ENCODE measurements at regions not wholly inside any gene's neighbourhood (a gene's known extent, or its start where the extent isn't known, plus 50 kb on each side); places are given as distances from the start of the nearest gene placed in this dataset.

DNA sequence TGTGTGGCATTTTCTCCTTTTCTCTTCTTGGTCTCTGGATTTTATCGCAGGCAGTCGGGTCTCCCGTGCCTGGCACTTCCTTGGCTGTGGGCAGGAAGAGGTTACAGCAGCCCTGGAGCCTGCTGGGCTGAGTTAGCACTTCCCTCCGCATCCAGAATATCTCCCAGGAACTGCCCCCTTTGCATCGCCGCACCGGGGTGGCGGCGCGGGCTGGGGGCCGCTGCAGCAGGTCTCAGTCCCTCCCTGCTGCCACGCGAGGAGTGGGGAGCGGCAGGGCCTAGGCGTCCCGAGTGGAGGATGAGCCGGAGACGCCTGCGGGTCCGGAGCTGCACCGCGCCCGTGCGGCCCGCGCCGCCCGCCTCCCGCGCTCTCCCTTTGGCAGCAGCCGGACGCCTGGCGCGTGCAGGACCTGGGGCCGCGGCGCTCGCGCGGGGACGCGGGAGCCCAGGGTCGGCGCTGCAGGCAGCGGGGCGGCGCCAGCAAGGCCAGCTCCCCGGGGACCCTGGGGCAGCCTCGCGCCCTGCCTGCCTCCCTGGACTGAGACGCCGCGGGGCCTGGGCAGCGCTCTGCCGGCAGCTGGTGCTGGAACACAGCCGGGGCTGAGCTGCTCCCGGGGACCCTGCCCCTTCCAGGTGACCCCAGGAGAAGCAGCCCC lies 192.8 kb downstream of the PRDM2 start:
- H3K27me3 Mint-ChIP-seq = peaks cover 33 to 43% of the 10 kb centered on the region in 2 donors
- ChIA-PET POLR2A (ENCODE audit: partially characterized antibody) (no interaction called here), CTCF (ENCODE audit: partially characterized antibody) (no interaction called here)
- peaks cover 0 to 3% of the 10 kb centered on the region in 2 donors for H3K36me3 Mint-ChIP-seq
- H3K4me1 Mint-ChIP-seq = peaks cover 0 to 6% (median 2%) of the 10 kb centered on the region in 4 donors
- H3K27ac Mint-ChIP-seq = no peak overlapping the region
- peaks cover 15% of the 10 kb centered on the region for H3K27me3 ChIP-seq (ENCODE audit: insufficient read depth, low read length)
- peak overlapping the region in 2 of 8 donors; percentile 6 to 9 for H3K4me3 Mint-ChIP-seq
- no peaks in the 10 kb centered on the region for H3K36me3 ChIP-seq (ENCODE audit: insufficient read depth, low read length)
- H3K4me1 ChIP-seq (ENCODE audit: insufficient read depth, low read length) = no peaks in the 10 kb centered on the region
- peaks cover 0 to 12% (median 6%) of the 10 kb centered on the region in 8 donors for H3K9me3 Mint-ChIP-seq
- no peak overlapping the region for H3K4me3 ChIP-seq (ENCODE audit: low read length in 2 of 2)
- DNase-seq = no peak
- intact Hi-C loops (cut with micrococcal nuclease) = no loop called here
- H3K27ac ChIP-seq (ENCODE audit: low read depth, low read length) = no peak overlapping the region
- no peaks in the 10 kb centered on the region for H3K9me3 ChIP-seq (ENCODE audit: control insufficient read depth in 1 of 2, low read length in 2 of 2)

DNA sequence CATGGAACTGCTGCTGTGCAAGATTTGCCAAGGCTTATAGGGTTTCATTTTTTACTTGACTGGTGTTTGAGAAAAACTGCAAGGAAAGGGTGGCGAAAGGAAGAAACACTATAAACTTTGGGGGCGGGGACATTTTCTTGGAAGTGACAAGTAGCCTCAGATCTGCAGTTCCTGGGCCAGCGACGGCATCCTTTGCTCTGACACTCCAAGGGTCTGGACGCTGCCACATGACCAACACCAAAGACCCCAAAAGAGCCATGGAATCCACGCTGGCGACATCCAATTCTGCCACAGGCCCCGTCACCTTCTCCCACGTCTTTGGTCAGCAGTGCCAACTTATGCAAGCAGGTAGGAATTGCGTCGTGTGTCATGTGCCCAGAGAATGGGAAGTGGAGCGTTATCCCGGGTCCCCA lies 193.4 kb downstream of the PRDM2 start:
- peaks cover 0 to 12% (median 6%) of the 10 kb centered on the region in 8 donors for H3K9me3 Mint-ChIP-seq
- no peak overlapping the region for H3K27ac Mint-ChIP-seq
- H3K36me3 ChIP-seq (ENCODE audit: insufficient read depth, low read length) = no peaks in the 10 kb centered on the region
- intact Hi-C loops (cut with micrococcal nuclease) = no loop called here
- H3K27ac ChIP-seq (ENCODE audit: low read depth, low read length) = no peak overlapping the region
- peaks cover 0 to 6% (median 2%) of the 10 kb centered on the region in 4 donors for H3K4me1 Mint-ChIP-seq
- CTCF ChIA-PET (ENCODE audit: partially characterized antibody) = no interaction called here
- peaks cover 0 to 3% of the 10 kb centered on the region in 2 donors for H3K36me3 Mint-ChIP-seq
- no peak for DNase-seq
- peaks cover 35 to 43% of the 10 kb centered on the region in 2 donors for H3K27me3 Mint-ChIP-seq
- peaks cover 15% of the 10 kb centered on the region for H3K27me3 ChIP-seq (ENCODE audit: insufficient read depth, low read length)
- no peak overlapping the region for H3K4me3 ChIP-seq (ENCODE audit: low read length in 2 of 2)
- POLR2A ChIA-PET (ENCODE audit: partially characterized antibody) = no interaction called here
- no peaks in the 10 kb centered on the region for H3K4me1 ChIP-seq (ENCODE audit: insufficient read depth, low read length)
- H3K9me3 ChIP-seq (ENCODE audit: control insufficient read depth in 1 of 2, low read length in 2 of 2) = no peaks in the 10 kb centered on the region
- H3K4me3 Mint-ChIP-seq = peak overlapping the region in 1 of 8 donors; percentile 32

DNA sequence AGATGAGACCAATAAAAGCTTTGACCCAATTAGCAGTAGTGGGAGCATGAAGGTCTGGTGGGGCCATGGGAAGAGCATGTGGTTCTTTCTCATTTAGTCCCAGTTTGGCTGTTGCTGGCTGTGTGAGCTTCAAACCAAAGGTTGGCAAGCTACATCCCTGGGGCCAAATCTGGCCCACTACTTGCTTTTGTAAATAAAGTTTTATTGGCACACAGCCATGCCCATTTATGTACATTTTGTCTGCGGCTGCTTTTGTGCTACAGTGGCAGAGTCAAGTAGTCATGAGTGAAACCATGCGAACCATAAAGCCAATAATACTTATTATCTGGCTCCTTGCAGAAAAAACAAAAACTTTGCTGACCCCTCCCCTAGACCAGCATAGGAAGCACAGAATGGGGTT lies 196.9 kb downstream of the PRDM2 start:
- H3K27ac ChIP-seq (ENCODE audit: low read depth, low read length) = no peak overlapping the region
- no peak overlapping the region for H3K27ac Mint-ChIP-seq
- ChIA-PET CTCF (ENCODE audit: partially characterized antibody) (no interaction called here), POLR2A (ENCODE audit: partially characterized antibody) (no interaction called here)
- H3K4me1 Mint-ChIP-seq = peaks cover 0 to 6% (median 2%) of the 10 kb centered on the region in 4 donors
- no peaks in the 10 kb centered on the region for H3K9me3 Mint-ChIP-seq
- no peaks in the 10 kb centered on the region for H3K36me3 ChIP-seq (ENCODE audit: insufficient read depth, low read length)
- DNase-seq = no peak
- peaks cover 31 to 33% of the 10 kb centered on the region in 2 donors for H3K27me3 Mint-ChIP-seq
- intact Hi-C loops (cut with micrococcal nuclease) = no loop called here
- H3K4me1 ChIP-seq (ENCODE audit: insufficient read depth, low read length) = no peaks in the 10 kb centered on the region
- no peaks in the 10 kb centered on the region for H3K9me3 ChIP-seq (ENCODE audit: control insufficient read depth in 1 of 2, low read length in 2 of 2)
- H3K4me3 Mint-ChIP-seq = no peak overlapping the region
- H3K4me3 ChIP-seq (ENCODE audit: low read length in 2 of 2) = no peak overlapping the region
- H3K36me3 Mint-ChIP-seq = no peaks in the 10 kb centered on the region
- H3K27me3 ChIP-seq (ENCODE audit: insufficient read depth, low read length) = peaks cover 3% of the 10 kb centered on the region

DNA sequence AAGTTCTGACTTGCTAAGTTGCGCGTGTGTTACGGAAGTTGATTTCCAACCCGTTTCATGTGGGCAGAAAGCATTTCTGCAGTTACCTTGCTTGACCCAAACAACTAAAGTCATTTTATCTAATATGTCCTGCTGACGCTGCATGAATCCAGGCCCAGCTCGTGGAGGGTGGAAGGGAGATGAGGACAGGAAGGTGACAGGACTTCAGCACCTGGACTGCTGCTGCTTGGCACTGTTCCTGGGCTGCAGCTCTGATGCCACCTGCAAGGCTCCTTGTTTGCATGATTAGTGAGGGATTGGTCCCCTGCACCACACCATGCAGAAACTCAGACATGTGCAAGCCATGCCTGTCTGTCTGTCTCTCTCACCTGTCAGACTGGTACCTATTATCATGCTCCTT lies 198.4 kb downstream of the PRDM2 start:
- H3K36me3 Mint-ChIP-seq = no peaks in the 10 kb centered on the region
- peaks cover 0 to under 1% (median 0%) of the 10 kb centered on the region in 8 donors for H3K9me3 Mint-ChIP-seq
- no peak overlapping the region for H3K27ac Mint-ChIP-seq
- H3K4me3 ChIP-seq (ENCODE audit: low read length in 2 of 2) = no peak overlapping the region
- H3K27ac ChIP-seq (ENCODE audit: low read depth, low read length) = no peak overlapping the region
- H3K4me1 ChIP-seq (ENCODE audit: insufficient read depth, low read length) = no peaks in the 10 kb centered on the region
- ChIA-PET POLR2A (ENCODE audit: partially characterized antibody) (no interaction called here), CTCF (ENCODE audit: partially characterized antibody) (no interaction called here)
- DNase-seq = no peak
- intact Hi-C loops (cut with micrococcal nuclease) = no loop called here
- no peaks in the 10 kb centered on the region for H3K27me3 ChIP-seq (ENCODE audit: insufficient read depth, low read length)
- H3K4me3 Mint-ChIP-seq = no peak overlapping the region
- H3K27me3 Mint-ChIP-seq = peaks cover 24% of the 10 kb centered on the region in 2 donors
- no peaks in the 10 kb centered on the region for H3K36me3 ChIP-seq (ENCODE audit: insufficient read depth, low read length)
- no peaks in the 10 kb centered on the region for H3K9me3 ChIP-seq (ENCODE audit: control insufficient read depth in 1 of 2, low read length in 2 of 2)
- H3K4me1 Mint-ChIP-seq = peaks cover 0 to 1% (median 0%) of the 10 kb centered on the region in 4 donors

DNA sequence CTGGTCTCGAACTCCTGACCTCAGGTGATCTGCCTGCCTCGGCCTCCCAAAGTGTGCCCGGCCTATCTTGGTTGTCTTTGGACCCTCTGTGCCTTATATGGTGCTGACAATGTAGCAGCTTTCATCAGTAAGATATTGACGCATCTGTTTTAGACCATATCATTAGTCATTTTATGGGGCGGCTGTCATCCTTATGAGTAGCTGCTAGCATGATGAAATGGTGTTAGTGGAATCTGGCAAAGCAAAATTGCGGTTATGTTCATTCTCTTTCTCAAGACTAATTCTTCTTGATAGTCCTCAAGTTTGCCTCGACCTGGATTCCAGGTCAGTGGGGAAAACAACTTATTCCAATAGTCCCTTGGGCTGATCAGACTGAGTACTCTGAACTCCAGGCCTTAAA lies 199.9 kb downstream of the PRDM2 start:
- CTCF ChIA-PET (ENCODE audit: partially characterized antibody) = no interaction called here
- peaks cover 13 to 15% of the 10 kb centered on the region in 2 donors for H3K27me3 Mint-ChIP-seq

DNA sequence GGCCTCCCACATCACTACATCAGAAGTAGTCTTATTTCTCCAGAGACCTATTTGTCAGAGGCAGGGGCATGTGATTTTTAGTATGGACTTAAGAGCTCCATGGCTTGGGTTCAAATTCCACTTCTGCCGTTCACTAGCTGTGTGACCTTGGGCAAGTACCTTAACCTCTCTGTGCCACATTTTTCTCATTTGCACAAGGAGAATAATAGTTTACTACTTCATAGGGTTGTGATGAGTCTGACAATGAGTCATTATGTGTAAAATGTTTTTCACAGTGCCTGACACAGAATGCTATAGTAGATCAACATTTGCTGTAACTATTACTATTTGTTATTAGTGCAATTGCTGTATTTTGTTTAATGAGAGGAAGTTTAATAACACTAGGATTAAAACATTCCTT lies 200.6 kb downstream of the PRDM2 start:
- Histone ChIP-seq H3K36me3 (ENCODE audit: insufficient read depth, low read length) (no peaks in the 10 kb centered on the region), H3K27me3 (ENCODE audit: insufficient read depth, low read length) (no peaks in the 10 kb centered on the region), H3K4me1 (ENCODE audit: insufficient read depth, low read length) (no peaks in the 10 kb centered on the region), H3K4me3 (ENCODE audit: low read length in 2 of 2) (no peak overlapping the region), H3K27ac (ENCODE audit: low read depth, low read length) (no peak overlapping the region), H3K9me3 (ENCODE audit: control insufficient read depth in 1 of 2, low read length in 2 of 2) (no peaks in the 10 kb centered on the region)
- Mint-ChIP-seq H3K4me1 (no peaks in the 10 kb centered on the region), H3K36me3 (no peaks in the 10 kb centered on the region), H3K9me3 (peaks cover 0 to 7% (median under 1%) of the 10 kb centered on the region in 8 donors), H3K27me3 (peaks cover 9 to 10% of the 10 kb centered on the region in 2 donors), H3K27ac (no peak overlapping the region), H3K4me3 (no peak overlapping the region)
- intact Hi-C loops (cut with micrococcal nuclease) = no loop called here
- DNase-seq = no peak
- POLR2A ChIA-PET (ENCODE audit: partially characterized antibody) = no interaction called here
- CTCF ChIA-PET (ENCODE audit: partially characterized antibody) = no interaction called here

More for the DNA sequence above, 199.9 kb downstream of the PRDM2 start:
- DNase-seq = no peak
- Mint-ChIP-seq H3K9me3 (peaks cover 0 to 6% (median 0%) of the 10 kb centered on the region in 8 donors), H3K4me3 (no peak overlapping the region), H3K36me3 (no peaks in the 10 kb centered on the region), H3K4me1 (no peaks in the 10 kb centered on the region), H3K27ac (no peak overlapping the region)
- Histone ChIP-seq H3K27me3 (ENCODE audit: insufficient read depth, low read length) (no peaks in the 10 kb centered on the region), H3K4me3 (ENCODE audit: low read length in 2 of 2) (no peak overlapping the region), H3K9me3 (ENCODE audit: control insufficient read depth in 1 of 2, low read length in 2 of 2) (no peaks in the 10 kb centered on the region), H3K27ac (ENCODE audit: low read depth, low read length) (no peak overlapping the region), H3K4me1 (ENCODE audit: insufficient read depth, low read length) (no peaks in the 10 kb centered on the region), H3K36me3 (ENCODE audit: insufficient read depth, low read length) (no peaks in the 10 kb centered on the region)
- POLR2A ChIA-PET (ENCODE audit: partially characterized antibody) = no interaction called here
- intact Hi-C loops (cut with micrococcal nuclease) = no loop called here

DNA sequence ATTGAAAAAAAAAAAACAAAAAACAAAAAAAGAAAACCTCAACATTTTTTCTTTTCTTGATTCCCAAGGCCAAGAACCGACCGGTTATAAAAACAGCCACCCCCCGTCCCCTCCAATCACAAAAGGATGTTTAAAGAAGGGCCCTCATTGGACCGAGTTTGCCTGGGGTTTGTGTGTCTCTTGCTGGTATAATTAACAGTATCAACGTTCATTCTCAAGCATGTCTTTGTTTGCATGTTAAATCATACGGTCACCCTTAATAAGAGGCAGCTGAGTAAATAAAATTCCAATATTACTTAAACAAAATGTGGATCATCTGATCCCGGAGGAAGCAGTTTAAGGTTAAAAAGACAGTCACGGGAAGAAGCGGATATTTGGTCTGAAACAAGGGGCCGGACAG lies 201.1 kb downstream of the PRDM2 start:
- H3K9me3 ChIP-seq (ENCODE audit: control insufficient read depth in 1 of 2, low read length in 2 of 2) = no peaks in the 10 kb centered on the region
- peaks cover 9% of the 10 kb centered on the region in 2 donors for H3K27me3 Mint-ChIP-seq

More for the DNA sequence above, 201.1 kb downstream of the PRDM2 start:
- Mint-ChIP-seq H3K4me3 (no peak overlapping the region), H3K9me3 (peaks cover 0 to 7% (median under 1%) of the 10 kb centered on the region in 8 donors), H3K36me3 (no peaks in the 10 kb centered on the region), H3K4me1 (no peaks in the 10 kb centered on the region), H3K27ac (no peak overlapping the region)
- H3K4me3 ChIP-seq (ENCODE audit: low read length in 2 of 2) = no peak overlapping the region
- POLR2A ChIA-PET (ENCODE audit: partially characterized antibody) = no interaction called here
- DNase-seq = no peak
- no peak overlapping the region for H3K27ac ChIP-seq (ENCODE audit: low read depth, low read length)
- no peaks in the 10 kb centered on the region for H3K4me1 ChIP-seq (ENCODE audit: insufficient read depth, low read length)
- no peaks in the 10 kb centered on the region for H3K36me3 ChIP-seq (ENCODE audit: insufficient read depth, low read length)
- H3K27me3 ChIP-seq (ENCODE audit: insufficient read depth, low read length) = no peaks in the 10 kb centered on the region
- intact Hi-C loops (cut with micrococcal nuclease) = no loop called here
- CTCF ChIA-PET (ENCODE audit: partially characterized antibody) = no interaction called here
